SHP77 (cell line): ENCODE measurements at regions not wholly inside any gene's neighbourhood (a gene's known extent, or its start where the extent isn't known, plus 50 kb on each side); places are given as distances from the start of the nearest gene placed in this dataset.

ENCODE experiments used
- DNase-seq, 2 experiments: peaks; one replicate each; lab custom pipeline; 2025; lab: John Stamatoyannopoulos, UW

- DNase-seq: no peak
Observed at GRCh38 chr2:203789618-203790017, 78.0 kb upstream of the CTLA4 start.

GRCh38 chr2:203790134-203790852 lies 77.3 kb upstream of the CTLA4 start:
- DNase-seq: no peak

GRCh38 chr2:203796248-203797010 lies 71.1 kb upstream of the CTLA4 start:
- no peak for DNase-seq

- no peak for DNase-seq
Observed at GRCh38 chr2:203797276-203797675, 70.3 kb upstream of the CTLA4 start.

- no peak for DNase-seq
Observed at GRCh38 chr2:203797712-203798111, 69.9 kb upstream of the CTLA4 start.

- no peak for DNase-seq
Observed at GRCh38 chr2:203798296-203799087, 69.1 kb upstream of the CTLA4 start.

- DNase-seq: no peak
Observed at GRCh38 chr2:203799908-203800307, 67.7 kb upstream of the CTLA4 start.

GRCh38 chr2:203800783-203801182 lies 66.8 kb upstream of the CTLA4 start:
- DNase-seq: no peak

- no peak for DNase-seq
Observed at GRCh38 chr2:203802342-203803052, 65.1 kb upstream of the CTLA4 start.

- DNase-seq: no peak
Observed at GRCh38 chr2:203803053-203803429, 64.5 kb upstream of the CTLA4 start.

GRCh38 chr2:203804070-203804469 lies 63.5 kb upstream of the CTLA4 start:
- DNase-seq: no peak

- DNase-seq: no peak
Observed at GRCh38 chr2:203804764-203805485, 62.6 kb upstream of the CTLA4 start.

- no peak for DNase-seq
Observed at GRCh38 chr2:203805486-203805838, 62.1 kb upstream of the CTLA4 start.

- no peak for DNase-seq
Observed at GRCh38 chr2:203806761-203807160, 60.8 kb upstream of the CTLA4 start.

- no peak for DNase-seq
Observed at GRCh38 chr2:203808046-203808750, 59.4 kb upstream of the CTLA4 start.

- DNase-seq: no peak
Observed at GRCh38 chr2:203809084-203809521, 58.5 kb upstream of the CTLA4 start.

- DNase-seq: no peak
Observed at GRCh38 chr2:203809991-203810510, 57.5 kb upstream of the CTLA4 start.

- DNase-seq: no peak
Observed at GRCh38 chr2:203811491-203812221, 55.9 kb upstream of the CTLA4 start.

GRCh38 chr2:203812294-203813221 lies 55.0 kb upstream of the CTLA4 start:
- DNase-seq: no peak
